ENCODE measurements at regions not wholly inside any gene's neighbourhood (a gene's known extent, or its start where the extent isn't known, plus 50 kb on each side); places are given as distances from the start of the nearest gene placed in this dataset.

GRCh38 chr15:100703032-100703578 lies 100.7 kb downstream of the ASB7 start:
- DNase-seq (ENCODE audit: low read depth in 2 of 3, low spot score in 1 of 3): peak; percentile 19 to 60 (median 38)

- DNase-seq (ENCODE audit: low read depth in 2 of 3, low spot score in 1 of 3): no peak
Measured at GRCh38 chr15:100703671-100704070, 101.3 kb downstream of the ASB7 start.

- no peak for DNase-seq (ENCODE audit: low read depth in 2 of 3, low spot score in 1 of 3)
Measured at GRCh38 chr15:100704281-100705055, 102.1 kb downstream of the ASB7 start.

GRCh38 chr15:100705065-100705464 lies 102.7 kb downstream of the ASB7 start:
- DNase-seq (ENCODE audit: low read depth in 2 of 3, low spot score in 1 of 3): no peak

GRCh38 chr15:100705841-100706240 lies 103.5 kb downstream of the ASB7 start:
- no peak for DNase-seq (ENCODE audit: low read depth in 2 of 3, low spot score in 1 of 3)

- DNase-seq (ENCODE audit: low read depth in 2 of 3, low spot score in 1 of 3): no peak
Measured at GRCh38 chr15:100707229-100707628, 104.8 kb downstream of the ASB7 start.

GRCh38 chr15:100708916-100709315 lies 106.5 kb downstream of the ASB7 start:
- no peak for DNase-seq (ENCODE audit: low read depth in 2 of 3, low spot score in 1 of 3)

- DNase-seq (ENCODE audit: low read depth in 2 of 3, low spot score in 1 of 3): no peak
Measured at GRCh38 chr15:100710222-100710621, 107.8 kb downstream of the ASB7 start.

- DNase-seq (ENCODE audit: low read depth in 2 of 3, low spot score in 1 of 3): no peak
Measured at GRCh38 chr15:100710744-100711515, 108.5 kb downstream of the ASB7 start.

- DNase-seq (ENCODE audit: low read depth in 2 of 3, low spot score in 1 of 3): no peak
Measured at GRCh38 chr15:100711516-100712021, 109.2 kb downstream of the ASB7 start.

GRCh38 chr15:100712226-100712625 lies 109.8 kb downstream of the ASB7 start:
- DNase-seq (ENCODE audit: low read depth in 2 of 3, low spot score in 1 of 3): no peak

GRCh38 chr15:100713163-100713867 lies 110.9 kb downstream of the ASB7 start:
- DNase-seq (ENCODE audit: low read depth in 2 of 3, low spot score in 1 of 3): no peak

- no peak for DNase-seq (ENCODE audit: low read depth in 2 of 3, low spot score in 1 of 3)
Measured at GRCh38 chr15:100714034-100714748, 111.8 kb downstream of the ASB7 start.

- no peak for DNase-seq (ENCODE audit: low read depth in 2 of 3, low spot score in 1 of 3)
Measured at GRCh38 chr15:100714749-100715342, 112.5 kb downstream of the ASB7 start.

- no peak for DNase-seq (ENCODE audit: low read depth in 2 of 3, low spot score in 1 of 3)
Measured at GRCh38 chr15:100715571-100716455, 113.4 kb downstream of the ASB7 start.

GRCh38 chr15:100716456-100717085 lies 114.2 kb downstream of the ASB7 start:
- no peak for DNase-seq (ENCODE audit: low read depth in 2 of 3, low spot score in 1 of 3)

GRCh38 chr15:100717596-100717995 lies 115.2 kb downstream of the ASB7 start:
- DNase-seq (ENCODE audit: low read depth in 2 of 3, low spot score in 1 of 3): no peak

GRCh38 chr15:100718075-100718980 lies 115.9 kb downstream of the ASB7 start:
- DNase-seq (ENCODE audit: low read depth in 2 of 3, low spot score in 1 of 3): no peak

All from stimulated activated CD4-positive, alpha-beta T cell treated with anti-CD3 and anti-CD28 coated beads, Interleukin-12 subunit alpha, Interleukin-12 subunit beta, amount 100 ng/mL, for 48 hours (primary cell).